T-helper 9 cell (primary cell): ENCODE measurements at regions not wholly inside any gene's neighbourhood (a gene's known extent, or its start where the extent isn't known, plus 50 kb on each side); places are given as distances from the start of the nearest gene placed in this dataset.
"Not testable (repeated sequence)": the region's sequence is repeated elsewhere in the genome, so short reads cannot be mapped to it uniquely, and the experiment has no call there.

Source experiments
- DNase-seq: peaks from one replicate; pipeline ENCODE4 v3.0.0-alpha.2; 2020

- DNase-seq = no peak
Measured at GRCh38 chr4:55028196-55028595, 97.2 kb downstream of the KDR start.

GRCh38 chr4:55027596-55027995 lies 97.8 kb downstream of the KDR start:
- DNase-seq = no peak

GRCh38 chr4:55025456-55025855 lies 99.9 kb downstream of the KDR start:
- not testable (repeated sequence) for DNase-seq

- DNase-seq = no peak
Measured at GRCh38 chr4:55023030-55023429, 102.4 kb downstream of the KDR start.

GRCh38 chr4:55021214-55021613 lies 104.2 kb downstream of the KDR start:
- no peak for DNase-seq

GRCh38 chr4:55020131-55020530 lies 105.3 kb downstream of the KDR start:
- no peak for DNase-seq

GRCh38 chr4:55018978-55019377 lies 106.4 kb downstream of the KDR start:
- no peak for DNase-seq

- DNase-seq = no peak
Measured at GRCh38 chr4:55018521-55018920, 106.9 kb downstream of the KDR start.

- no peak for DNase-seq
Measured at GRCh38 chr4:55017406-55017805, 108.0 kb downstream of the KDR start.

- no peak for DNase-seq
Measured at GRCh38 chr4:55016131-55016530, 109.3 kb downstream of the KDR start.

- DNase-seq = no peak
Measured at GRCh38 chr4:55014876-55015275, 110.5 kb downstream of the KDR start.

- no peak for DNase-seq
Measured at GRCh38 chr4:55013431-55013955, 111.9 kb downstream of the KDR start.

- DNase-seq = no peak
Measured at GRCh38 chr4:55012363-55013230, 112.8 kb downstream of the KDR start.

- DNase-seq = no peak
Measured at GRCh38 chr4:55011761-55012160, 113.6 kb downstream of the KDR start.

- DNase-seq = no peak
Measured at GRCh38 chr4:55010550-55010949, 114.8 kb downstream of the KDR start.

- DNase-seq = no peak
Measured at GRCh38 chr4:55008166-55009056, 117.0 kb downstream of the KDR start.

- no peak for DNase-seq
Measured at GRCh38 chr4:55005910-55006309, 119.5 kb downstream of the KDR start.

- no peak for DNase-seq
Measured at GRCh38 chr4:55004831-55005230, 120.6 kb downstream of the KDR start.

- no peak for DNase-seq
Measured at GRCh38 chr4:55002431-55002830, 123.0 kb downstream of the KDR start.

- no peak for DNase-seq
Measured at GRCh38 chr4:55001538-55001937, 123.9 kb downstream of the KDR start.

GRCh38 chr4:54999003-54999402 lies 126.4 kb downstream of the KDR start:
- DNase-seq = no peak

- DNase-seq = not testable (repeated sequence)
Measured at GRCh38 chr4:54993473-54994026, 131.8 kb downstream of the KDR start.

- DNase-seq = no peak
Measured at GRCh38 chr4:54992266-54992665, 133.1 kb downstream of the KDR start.
